ENCODE measurements at regions not wholly inside any gene's neighbourhood (a gene's known extent, or its start where the extent isn't known, plus 50 kb on each side); places are given as distances from the start of the nearest gene placed in this dataset.

DNA sequence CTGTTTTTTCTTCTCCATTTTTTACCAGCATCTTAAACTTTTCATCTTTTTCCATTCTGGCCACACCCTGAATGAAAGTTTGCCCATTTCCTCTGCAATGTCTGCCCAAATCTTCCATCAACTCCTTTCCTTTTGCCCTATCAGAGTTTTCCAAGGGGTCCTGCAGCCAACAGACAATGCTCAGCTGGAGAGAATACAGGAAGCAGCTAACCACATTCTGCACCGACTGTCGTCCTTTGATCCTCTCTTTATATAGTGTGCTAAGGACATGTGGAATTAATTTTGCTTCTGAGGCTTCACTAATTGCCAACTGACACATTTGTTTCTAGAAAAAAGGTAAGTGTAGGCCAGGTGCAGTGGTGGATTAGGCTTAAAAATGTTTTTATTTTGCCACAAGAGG lies 50.5 kb upstream of the DLX2 start:
- DNase-seq (ENCODE audit: low spot score): no peak

DNA sequence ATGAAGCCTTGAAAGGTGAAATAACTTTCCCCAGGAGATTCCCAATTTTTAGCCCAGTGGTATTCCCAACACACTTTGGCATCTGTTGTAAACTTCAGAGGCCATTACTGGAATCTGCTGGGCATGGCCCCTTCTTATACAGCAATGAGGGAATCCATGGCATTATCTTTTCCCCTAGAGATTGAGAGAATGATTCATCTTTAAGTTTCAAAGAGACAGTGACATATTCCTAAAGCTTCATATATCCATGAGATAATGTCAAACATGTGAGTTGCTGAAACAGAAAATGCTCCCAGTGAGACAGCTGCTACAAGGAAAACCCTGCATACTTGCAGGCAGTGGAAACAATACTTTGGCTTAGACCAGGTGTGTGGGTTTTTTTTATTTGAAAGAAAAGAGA lies 51.1 kb upstream of the DLX2 start:
- no peak for DNase-seq (ENCODE audit: low spot score)

DNA sequence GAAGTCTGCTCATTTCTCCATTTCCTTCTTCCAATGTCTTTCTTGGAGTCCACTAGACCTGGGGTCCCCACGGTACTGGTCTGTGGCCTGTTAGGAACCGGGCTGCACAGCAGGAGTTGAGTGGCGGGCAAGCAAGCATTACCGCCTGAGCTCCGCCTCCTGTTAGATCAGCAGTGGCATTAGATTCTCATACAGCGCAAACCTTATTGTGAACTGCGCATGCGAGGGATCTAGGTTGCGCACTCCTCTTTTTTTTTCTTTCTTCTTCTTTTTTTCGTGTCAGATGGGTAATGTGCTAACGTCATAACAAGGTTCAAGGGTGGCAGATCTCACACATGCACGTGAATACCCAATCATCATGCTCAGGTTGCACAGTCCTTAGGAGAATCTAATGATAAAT lies 53.1 kb upstream of the DLX2 start:
- no peak for DNase-seq (ENCODE audit: low spot score)

DNA sequence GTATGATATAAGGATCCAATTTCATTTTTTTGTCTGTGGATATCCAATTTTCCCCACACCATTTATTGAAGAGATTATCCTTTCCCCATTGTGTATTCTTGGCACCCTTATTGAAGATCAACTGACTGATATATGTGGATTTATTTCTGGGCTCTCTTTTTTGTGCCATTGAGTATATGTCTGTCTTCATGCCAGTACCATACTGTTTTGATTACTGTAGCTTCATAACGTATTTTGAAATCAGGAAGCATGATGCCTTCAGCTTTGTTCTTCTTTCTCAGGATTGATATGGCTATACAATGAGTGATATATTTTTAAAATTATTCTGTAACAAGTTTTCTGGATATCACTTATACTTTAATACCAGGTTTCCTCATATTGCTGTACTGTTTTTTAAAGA lies 58.1 kb upstream of the DLX2 start:
- DNase-seq (ENCODE audit: low spot score): no peak

DNA sequence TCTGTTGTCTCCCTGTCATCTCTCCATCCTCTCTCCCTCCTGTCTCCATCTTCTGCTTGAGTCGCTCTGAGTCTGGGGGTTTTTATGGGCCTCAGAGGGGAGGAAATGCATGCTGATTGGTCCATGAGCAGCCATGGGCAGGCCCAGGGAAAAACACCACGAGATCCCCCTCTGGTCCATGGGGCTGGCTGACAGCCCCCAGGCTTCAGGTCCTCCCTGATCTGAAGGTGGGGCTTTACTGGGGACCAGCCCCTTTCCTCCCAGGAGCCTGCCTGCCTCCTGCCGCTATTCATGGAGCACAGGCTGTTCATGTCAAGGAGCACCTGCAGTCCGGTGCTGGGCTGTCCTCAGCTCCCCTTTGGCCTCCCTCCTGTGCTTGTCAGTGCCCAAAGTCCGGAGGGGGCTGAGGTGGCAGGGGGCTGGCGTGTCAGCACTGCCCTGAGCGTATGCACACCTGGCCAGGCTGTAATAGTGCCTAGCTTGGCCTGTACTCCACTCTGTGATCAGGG lies 59.6 kb upstream of the DLX2 start:
- no peak for DNase-seq (ENCODE audit: low spot score)

DNA sequence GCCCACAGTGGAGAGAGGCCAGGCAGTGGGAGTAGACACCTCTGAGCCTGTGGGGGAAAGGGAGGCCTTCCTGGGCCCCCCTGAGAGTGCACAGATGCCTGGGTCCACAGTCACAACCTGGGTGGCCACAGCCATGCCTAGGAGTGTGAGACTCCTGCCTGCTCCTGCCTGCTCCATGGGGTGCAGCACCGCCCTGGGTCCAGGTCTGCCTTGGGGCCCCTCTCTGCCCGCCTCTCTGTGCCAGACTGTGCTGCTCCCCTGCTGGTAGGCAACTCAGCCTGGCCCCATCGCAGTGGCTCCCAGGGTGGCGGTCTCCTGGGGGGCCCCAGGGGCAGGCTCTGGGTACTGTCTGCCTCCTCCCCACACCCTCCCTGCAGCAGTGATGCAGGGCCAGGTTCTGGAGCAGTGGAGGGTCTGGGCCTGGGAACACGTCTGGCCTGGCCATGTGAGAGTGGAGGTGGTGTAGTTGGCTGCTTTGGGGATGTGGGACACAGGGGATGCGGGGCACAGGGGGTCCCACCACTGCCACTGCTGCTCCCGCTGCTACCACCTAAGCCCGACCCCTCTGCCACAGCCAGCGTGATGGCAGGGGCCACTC lies 60.1 kb upstream of the DLX2 start:
- DNase-seq (ENCODE audit: low spot score): no peak

DNA sequence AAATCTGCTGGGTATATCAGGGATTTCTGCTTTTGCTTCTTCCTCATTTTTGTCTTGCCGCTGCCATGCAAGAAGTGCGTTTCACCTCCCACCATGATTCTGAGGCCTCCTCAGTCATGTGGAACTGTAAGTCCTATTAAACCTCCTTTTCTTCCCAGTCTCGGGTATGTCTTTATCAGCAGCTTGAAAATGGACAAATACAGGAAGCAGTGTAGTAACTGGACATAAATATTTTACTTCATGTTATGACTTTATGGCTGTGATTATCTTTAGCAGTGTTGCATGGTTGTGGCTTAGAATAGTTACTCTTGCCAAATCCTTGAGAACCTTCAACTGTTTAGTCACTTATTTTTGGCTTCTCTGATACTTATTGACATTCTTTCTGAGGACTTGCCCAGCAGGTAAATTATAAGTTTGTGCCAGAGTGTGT lies 66.2 kb upstream of the DLX2 start:
- DNase-seq (ENCODE audit: low spot score): peak; percentile 50

DNA sequence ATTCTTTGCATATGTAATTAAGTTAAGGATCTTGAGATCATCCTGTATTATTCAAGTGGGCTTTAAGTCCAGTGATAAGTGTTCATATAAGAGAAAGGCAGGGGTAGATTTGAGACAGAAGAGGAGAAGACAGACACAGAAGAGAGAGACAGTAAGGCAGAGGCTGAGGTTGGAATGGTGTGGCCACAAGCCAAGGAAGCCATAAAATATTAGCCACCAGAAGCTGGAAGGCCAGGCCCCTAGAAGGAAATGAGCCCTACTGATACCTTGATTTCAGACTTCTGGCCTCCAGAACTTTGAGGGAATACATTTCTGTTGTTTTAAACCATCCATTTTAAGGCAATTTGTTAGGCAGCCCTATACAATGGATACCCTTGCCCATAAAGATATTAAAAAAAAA lies 66.9 kb upstream of the DLX2 start:
- DNase-seq (ENCODE audit: low spot score): no peak

DNA sequence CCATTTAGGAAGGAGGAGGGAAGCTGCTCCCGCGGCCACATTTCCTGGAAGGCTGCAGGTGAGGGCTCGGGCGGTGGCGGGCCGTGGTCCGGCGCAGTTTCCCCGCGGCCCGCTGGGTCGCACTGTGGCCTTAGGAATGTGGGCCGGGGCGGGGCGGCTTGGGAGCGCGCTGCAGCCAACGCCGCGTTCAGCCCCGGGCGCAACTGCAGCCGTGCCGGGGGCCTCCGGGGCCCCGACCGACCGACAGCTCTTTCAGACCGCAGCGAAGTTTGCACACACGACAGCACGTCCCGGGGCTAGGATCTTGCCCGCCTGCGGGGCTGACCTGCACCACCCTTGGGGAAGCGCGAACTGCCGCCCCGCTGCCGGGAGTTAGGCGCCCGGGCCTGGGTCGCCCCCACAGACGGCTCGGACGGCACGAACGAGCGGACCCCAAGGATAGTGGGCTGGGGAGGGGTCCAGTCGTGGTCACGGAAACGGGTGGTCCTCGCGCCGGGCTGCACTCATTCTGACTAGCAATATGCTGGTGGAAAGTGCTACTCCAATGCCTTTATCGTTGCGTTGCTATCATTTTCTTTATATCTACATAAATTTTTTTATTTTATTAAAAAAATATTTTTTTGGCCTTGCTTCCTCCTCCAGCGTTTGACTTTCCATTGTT lies 69.9 kb upstream of the DLX2 start:
- peak; percentile 95 for DNase-seq (ENCODE audit: low spot score)

DNA sequence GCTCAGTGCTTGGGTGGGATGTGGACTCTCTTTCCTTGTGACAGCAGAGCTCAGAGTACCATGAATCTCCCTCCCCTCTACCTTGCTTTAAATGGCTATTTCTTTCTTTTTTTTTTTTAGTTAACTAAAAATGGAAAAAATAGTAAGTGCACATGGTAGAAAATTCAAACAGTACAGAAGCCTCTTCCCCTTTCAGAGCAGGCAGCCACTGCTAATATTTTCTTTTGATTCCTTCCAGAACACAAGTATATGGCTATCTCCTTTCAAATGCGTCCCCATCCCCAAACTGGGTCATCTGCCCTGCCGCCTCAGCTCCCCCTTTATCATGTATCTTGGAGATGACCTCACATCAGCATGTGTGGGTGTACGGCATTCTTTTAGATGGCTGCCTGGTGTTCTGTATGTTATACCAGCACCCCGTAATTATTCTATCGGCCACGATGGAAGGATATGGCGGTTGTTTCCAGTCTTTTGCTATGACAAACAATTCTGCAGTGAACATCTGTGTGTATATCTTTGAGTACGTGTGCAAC lies 70.5 kb upstream of the DLX2 start:
- no peak for DNase-seq (ENCODE audit: low spot score)

DNA sequence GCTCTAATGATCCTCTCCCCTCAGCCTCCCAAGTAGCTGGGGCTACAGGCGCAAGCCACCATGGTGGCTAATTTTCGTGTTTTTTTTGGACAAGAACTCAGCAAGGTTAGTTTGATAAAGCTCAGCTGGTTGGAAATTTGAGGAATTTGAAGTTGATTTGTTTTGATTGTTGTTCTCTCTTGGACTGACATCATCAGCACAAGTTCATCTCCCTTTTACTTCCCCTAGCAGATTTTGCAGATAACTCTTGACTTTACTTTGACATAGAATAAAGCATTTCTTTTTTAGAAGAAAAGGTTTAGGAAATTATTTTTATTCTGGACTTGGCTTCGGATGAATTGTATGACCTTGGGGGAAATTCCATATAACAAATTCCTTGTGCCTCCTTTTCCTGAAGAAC lies 74.9 kb upstream of the DLX2 start:
- no peak for DNase-seq (ENCODE audit: low spot score)

DNA sequence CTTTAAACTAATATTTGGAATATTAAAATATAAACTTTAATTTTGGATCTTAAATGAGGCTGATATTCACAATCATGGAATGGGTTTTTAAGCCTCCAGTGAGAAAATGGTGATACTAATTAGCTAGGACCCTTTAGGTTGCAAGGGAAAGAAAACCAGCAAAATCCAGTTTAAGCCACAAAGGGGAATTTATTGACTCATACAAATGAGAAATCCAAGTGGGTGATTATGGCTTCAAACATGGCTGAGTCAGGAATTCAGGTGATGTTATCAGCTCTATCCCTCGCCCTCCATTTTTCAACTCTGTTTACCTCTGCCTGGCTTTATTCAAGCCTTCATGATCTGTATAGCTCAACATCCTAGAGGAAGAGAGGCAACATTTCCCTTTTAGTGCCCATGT lies 75.3 kb upstream of the DLX2 start:
- no peak for DNase-seq (ENCODE audit: low spot score)

DNA sequence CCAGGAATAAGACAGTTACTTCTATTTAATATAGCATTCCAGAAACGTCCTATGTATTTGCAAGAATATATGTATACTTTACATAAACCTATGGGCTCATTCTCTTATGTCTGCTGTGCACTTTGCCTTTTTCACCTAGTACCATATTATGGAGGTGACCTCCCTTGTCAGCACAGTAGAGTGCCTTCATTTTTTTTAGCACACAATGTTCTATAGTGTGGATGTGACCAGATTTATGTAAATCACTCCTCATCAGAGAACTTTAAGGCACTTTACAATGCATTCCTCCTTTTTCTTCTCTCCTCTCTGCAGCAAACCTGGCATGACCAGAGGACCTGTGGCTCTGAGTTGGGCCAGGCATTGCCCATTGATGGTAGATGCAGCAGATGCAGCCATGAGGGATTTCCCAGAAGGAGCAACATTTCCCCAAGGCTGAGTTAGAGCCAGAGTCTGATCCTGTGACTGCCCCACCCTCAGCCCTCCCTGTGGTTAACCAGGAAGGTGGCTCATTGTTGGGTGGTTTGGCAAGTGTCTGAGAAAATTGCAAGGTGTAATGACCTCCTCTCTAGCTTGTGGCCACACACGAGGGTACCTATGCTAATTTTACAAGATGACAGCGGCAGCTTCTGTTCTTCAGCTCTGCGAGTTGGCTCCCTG lies 76.5 kb upstream of the DLX2 start:
- DNase-seq (ENCODE audit: low spot score): peak; percentile 47

DNA sequence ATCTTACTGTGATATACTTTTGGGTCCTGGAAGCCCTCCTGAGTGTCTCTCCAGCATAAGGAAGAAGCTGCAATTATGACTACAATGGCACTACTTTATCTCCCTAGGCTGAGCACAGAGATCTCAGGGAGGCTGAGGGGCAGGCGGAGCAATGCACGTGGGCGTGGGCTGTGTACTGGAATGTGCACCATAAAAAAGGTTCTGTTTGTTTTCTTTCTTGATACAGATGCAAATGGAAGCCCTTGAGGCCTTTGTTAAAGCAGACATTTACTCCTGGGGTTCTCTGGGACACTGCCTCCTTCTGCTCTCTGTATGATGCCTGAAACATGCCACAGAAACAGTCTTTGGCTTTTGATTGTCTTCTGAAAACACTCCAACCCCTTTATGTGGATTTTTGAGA lies 79.1 kb upstream of the DLX2 start:
- no peak for DNase-seq (ENCODE audit: low spot score)

DNA sequence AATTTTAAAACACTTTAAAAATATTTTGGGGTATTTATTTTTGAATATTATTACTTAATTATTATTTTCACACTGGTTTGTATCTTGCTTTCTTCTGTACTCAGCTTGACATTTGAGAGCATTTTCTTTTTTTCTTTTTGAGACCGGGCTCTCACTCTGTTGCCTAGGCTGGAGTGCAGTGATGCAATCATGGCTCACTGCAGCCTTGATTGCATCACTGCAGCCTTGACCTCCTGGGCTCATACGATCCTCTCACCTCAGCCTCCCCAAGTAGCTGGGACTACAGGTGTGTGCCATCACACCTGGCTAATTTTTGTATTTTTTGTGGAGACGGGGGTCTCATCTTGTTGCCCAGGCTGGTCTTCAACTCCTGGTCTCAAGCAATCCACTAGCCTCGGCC lies 79.9 kb upstream of the DLX2 start:
- DNase-seq (ENCODE audit: low spot score): no peak

DNA sequence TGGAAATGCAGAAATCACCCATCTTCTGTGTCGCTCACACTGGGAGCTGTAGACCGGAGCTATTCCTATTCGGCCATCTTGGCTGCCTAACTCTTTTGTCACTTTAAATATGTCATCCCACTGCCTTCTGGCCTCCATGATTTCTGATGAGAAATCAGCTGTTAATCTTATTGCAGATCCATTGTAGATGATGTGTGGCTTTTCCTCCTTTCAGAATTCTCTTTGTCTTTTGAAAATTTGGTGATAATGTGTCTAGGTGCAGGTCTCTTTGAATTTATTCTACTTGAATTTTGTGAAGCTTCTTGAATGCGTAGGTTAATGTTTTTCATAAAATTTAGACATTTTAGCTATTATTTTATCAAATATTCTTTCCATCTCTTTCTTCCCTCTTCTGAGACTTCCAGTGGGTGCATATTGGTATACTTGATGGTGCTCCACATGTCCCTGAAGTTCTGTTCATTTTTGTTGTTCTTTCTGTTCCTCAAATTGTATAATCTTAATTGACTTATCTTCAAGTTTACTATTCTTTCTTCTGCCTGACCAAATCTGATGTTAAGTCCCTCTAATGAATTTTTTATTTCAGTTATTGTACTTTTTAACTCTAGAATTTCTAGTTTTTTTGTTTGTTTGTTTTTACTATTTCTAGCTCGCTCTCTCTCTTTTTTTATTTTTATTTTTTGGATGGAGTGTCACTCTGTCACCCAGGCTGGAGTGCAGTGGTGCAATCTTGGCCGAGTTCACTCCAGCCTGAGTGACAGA lies 90.8 kb upstream of the DLX2 start:
- DNase-seq (ENCODE audit: low spot score): no peak

DNA sequence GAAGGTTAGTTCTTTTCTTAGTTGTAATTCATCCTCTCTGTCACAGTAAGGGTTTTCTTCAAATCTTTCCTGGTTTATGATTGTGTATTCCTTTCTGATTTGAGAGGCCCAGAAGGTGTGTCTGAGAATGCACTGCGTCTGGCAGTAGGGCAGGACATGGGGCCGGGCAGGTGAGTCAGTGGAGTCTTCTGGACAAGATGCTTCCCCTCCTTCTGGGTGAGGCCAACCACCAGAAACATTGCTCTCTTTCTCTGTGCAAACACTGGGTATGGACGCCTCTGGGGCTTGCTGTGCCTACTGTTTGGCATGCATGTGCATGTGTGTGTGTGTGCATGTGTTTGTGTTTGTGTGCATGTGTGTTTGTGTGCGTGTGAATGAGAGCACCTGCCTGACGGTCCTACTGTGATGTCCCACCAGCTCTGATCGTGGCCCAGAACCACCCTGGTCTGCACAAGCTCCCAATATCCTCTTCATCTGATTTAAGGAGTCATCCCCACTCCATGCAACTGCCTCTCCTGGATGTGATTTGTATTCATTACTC lies 93.2 kb upstream of the DLX2 start:
- DNase-seq (ENCODE audit: low spot score): no peak

DNA sequence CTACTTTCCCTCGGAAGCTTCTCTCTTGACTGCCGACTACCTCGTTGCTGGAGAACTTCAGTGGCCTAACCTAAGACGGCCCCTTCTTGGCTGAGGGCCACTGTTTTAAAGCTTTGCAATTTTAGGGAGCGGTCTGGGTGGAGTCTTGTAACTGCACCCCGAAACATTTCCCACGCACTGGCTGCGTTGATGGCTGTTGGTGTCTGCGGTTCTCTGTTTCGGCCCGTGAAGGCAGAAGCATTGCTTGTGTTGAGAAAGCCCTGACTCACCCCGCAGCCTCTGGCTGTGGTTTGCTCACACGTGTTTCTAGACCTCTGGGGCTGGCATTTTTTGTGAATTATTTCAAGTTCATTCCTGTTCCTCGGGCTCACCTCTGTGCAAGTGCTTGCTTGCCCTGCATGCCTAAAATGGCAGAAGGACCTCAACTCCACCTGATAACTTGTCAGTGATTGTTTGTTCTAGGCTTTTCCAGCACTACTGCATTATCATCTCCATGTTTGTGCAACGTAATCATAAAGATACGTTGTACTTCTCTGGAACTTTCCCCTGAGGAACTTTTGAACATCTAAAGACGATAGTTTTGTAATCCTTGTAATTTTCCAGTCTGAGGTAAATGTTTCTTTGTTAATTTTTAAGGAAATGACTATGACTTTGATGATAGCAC lies 94.2 kb upstream of the DLX2 start:
- peak; percentile 72 for DNase-seq (ENCODE audit: low spot score)

DNA sequence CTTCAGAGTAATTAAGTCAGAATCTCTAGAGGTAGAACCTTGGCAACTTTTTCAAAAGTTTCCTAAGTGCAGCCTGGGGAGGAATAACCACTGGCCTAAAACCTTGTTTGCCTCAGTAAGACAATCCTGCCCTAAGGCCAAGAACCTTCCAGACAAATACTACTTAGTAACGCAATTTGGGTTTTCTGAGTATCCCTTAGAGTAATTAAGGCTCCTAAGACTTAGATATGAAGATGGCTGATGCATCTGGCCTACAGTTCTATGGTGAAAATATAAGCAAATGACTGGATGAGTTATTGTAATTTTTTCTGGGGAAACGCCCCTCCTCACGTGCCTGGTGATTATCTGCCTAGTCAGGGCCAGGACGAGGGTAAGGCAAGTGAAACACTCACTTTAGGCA lies 95.7 kb upstream of the DLX2 start:
- no peak for DNase-seq (ENCODE audit: low spot score)

DNA sequence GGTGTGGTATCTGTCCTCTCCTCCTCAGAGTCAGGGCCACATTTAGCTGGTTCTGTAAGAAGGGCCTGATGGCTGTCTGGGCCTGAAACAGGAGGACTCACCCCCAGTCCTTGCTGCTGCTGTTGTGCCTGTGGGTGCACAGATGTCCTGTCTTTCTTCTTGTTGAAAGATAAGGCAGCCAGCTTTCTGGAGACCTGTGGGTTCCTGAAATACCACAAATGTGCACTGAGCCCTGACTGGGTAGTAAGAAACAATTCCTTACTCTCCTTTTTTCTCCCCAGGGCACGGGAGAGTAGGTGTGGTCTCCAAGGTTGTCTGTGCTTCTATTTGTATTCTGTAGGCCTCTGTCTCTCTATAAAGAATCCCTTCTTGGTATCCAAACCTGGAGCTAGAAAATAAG lies 96.2 kb upstream of the DLX2 start:
- DNase-seq (ENCODE audit: low spot score): no peak

DNA sequence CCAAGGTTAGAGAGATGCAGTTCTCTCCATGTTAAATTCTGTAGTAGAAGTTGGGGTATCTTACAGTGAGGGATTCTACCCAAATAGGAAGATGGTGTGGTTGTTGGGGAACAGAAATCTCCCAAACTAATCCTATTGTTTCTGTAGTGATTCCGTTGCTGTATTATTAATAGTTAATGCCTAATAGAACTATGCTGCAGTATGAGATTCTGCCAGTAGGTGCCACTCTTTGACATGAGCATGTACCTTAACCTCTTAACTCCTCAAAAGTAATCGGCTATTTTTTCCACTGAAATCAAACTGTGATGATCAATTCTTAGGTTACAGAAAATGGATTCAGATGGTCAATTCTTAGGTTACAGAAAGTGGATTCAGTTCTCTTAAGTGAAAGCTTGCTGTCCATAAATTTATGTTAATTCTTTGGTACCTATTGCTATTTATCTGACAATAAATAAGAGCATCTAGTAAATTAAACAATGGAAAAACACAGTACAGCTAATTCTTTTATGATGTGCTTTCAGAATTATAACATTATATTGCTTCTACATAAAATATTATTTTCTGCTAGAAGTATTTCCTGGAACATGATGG lies 97.9 kb upstream of the DLX2 start:
- DNase-seq (ENCODE audit: low spot score): no peak
